HG03457 (cell line): ENCODE measurements at regions not wholly inside any gene's neighbourhood (a gene's known extent, or its start where the extent isn't known, plus 50 kb on each side); places are given as distances from the start of the nearest gene placed in this dataset.
"Not testable (repeated sequence)": the region's sequence is repeated elsewhere in the genome, so short reads cannot be mapped to it uniquely, and the experiment has no call there.

Experiments
- ATAC-seq: cut with Tn5 transposase; IDR thresholded peaks from one replicate; pipeline ENCODE4 v1.9.1; 2021; ENCODE audit warnings: moderate number of reproducible peaks; ENCODE audit not compliant: unreplicated experiment

GRCh38 chr4:11817088-11817487 lies 388.4 kb upstream of the HS3ST1 start:
- no peak for ATAC-seq

- ATAC-seq: no peak
Observed at GRCh38 chr4:11814758-11815157, 386.1 kb upstream of the HS3ST1 start.

DNA sequence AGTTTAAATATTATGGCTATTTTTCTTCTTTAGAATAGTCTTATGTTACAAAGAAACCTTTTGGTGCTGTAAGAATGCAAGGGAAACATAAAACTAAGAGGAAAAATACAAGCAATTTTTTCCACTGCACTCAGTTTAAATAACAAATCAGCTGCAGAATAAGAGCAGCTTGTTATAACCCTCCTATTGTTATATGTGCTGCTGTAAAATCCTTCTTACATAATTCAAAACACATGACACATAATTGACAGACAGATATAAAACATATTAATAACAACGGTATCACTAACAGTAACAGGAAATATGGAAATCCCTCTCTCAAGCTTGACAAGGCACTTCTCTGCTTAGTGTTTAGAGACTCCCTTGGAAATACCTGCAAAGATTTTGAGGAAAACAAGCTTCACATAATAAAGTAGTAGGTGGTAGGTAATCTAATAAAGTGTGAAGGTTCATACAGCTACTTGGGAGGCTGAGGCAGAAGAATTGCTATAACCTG lies 385.3 kb upstream of the HS3ST1 start:
- ATAC-seq: no peak

DNA sequence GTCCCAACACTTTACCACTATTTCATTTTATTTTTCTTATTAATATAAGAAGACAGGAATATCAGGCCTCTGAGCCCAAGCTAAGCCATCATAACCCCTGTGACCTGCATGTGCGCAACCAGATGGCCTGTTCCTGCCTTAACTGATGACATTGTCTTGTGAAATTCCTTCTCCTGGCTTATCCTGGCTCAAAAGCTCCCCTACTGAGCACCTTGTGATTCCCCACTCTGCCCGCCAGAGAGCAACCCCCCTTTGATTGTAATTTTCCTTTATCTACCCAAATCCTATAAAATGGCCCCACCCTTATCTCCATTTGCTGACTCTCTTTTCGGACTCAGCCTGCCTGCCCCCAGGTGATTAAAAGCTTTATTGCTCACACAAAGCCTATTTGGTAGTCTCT lies 382.8 kb upstream of the HS3ST1 start:
- not testable (repeated sequence) for ATAC-seq

DNA sequence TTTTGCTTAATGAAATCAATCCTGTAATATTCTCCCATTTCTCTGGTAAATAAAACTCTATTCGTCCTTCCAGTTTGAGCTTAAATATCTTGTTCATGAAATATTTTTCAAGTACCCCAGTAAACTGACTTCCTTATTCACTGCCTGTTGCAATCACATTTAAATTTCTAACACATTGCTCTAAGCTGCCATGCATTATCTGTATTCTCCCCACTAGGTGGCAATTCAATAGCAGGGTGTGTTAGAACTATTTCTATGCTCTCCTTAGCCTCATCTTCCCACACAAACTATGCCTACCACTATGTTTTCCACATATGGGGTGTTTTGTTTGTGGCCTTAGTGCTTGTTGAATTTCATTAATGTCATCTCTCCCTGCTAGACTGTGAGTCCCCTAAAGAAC lies 377.1 kb upstream of the HS3ST1 start:
- no peak for ATAC-seq

- ATAC-seq: no peak
Observed at GRCh38 chr4:11801466-11802446, 373.1 kb upstream of the HS3ST1 start.

DNA sequence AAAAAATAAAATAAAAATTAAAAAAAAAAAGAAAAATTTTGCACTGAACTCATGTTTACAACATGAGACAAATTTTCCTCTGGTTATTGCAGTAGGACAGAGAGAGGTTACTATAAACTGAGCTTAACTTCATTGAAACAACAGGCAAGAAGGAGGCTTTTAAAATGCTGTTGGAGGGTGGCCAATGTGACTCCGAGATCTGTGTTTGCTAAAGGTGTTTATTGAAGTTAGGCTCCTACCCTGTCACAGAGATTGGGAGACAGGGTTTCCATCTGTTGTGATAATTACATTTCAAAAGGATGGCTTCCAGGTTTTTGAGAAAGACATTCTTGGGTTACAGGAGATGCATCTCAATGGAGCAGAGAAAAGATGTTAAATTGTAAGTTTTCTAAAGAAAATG lies 370.5 kb upstream of the HS3ST1 start:
- ATAC-seq: no peak

DNA sequence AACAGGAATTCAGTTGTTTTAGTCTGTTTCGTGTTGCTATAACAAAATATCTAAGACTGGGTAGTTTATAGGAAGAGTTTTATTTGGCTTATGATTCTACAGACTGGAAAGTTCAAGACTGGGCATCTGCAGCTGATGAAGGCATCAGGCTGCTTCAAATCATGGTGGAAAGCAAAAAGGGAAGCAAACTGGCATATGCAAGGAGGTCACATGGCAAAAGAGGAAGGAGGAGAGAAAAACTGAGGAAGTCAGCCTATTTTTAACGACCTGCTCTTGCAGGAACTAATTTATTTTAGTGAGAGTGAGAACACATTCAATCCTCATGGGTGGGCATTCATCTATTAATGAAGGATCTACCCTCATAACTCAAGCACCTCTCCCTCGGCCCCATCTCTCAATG lies 363.1 kb upstream of the HS3ST1 start:
- no peak for ATAC-seq

DNA sequence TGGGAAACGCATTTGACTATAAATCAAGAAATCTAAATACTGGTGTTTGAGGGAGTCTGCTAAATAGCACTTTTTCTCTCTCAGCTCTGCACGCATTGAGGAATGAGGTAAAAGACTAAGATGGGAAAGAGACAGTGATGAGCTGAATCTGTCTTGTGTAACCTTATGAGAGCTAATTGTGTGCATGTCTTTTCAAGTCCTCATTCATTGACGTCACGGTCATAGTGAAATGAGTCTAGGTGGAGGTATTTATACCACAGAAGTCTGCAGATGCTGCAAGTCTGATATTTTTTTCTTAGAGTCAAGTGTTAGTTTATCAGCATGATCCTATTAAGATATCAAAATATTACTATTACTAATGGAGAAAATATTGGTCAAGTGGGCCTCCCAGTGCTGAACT lies 361.5 kb upstream of the HS3ST1 start:
- ATAC-seq: no peak

GRCh38 chr4:11783588-11783987 lies 354.9 kb upstream of the HS3ST1 start:
- no peak for ATAC-seq

- ATAC-seq: no peak
Observed at GRCh38 chr4:11782859-11783258, 354.2 kb upstream of the HS3ST1 start.

DNA sequence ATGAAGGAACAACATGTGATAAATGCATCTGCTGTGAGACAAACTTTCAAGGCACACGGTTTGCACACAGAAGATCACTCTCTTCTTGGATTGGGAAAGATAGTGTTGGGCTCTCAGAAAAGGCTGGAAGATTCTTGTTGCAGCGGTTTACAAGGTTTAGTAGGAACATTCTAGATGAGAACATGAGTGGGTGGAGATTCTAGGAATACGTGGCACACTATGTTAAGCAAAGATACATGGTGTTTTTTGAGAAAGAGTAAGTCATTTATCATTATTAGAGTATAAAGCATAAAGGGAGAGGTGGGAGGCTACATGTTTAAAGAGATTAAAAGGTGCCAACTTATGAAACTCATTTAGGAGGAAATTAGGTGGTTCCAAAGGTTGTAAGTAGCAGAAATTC lies 348.8 kb upstream of the HS3ST1 start:
- ATAC-seq: no peak

GRCh38 chr4:11774346-11774745 lies 345.7 kb upstream of the HS3ST1 start:
- ATAC-seq: no peak

- no peak for ATAC-seq
Observed at GRCh38 chr4:11773798-11774197, 345.1 kb upstream of the HS3ST1 start.

DNA sequence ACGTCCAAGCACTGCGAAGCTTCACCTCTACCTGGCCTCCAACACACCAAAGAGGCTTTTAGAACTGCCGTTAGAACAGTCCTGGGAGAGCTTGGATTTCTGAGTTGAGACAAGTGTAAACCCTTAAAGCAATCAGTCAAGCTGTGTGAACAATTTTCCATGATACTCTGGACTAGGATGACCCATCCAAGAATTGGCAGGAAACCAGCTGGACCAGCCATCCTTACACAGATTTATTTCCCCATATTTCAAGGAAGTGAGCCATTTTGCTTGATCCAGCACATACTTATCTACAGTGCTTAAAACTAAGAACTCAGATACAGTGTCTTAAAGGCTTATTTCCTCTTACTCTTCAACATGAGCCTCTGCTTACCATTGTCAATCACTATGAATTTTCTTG lies 340.7 kb upstream of the HS3ST1 start:
- ATAC-seq: no peak

GRCh38 chr4:11768251-11768972 lies 339.7 kb upstream of the HS3ST1 start:
- no peak for ATAC-seq

- no peak for ATAC-seq
Observed at GRCh38 chr4:11765849-11766453, 337.3 kb upstream of the HS3ST1 start.

DNA sequence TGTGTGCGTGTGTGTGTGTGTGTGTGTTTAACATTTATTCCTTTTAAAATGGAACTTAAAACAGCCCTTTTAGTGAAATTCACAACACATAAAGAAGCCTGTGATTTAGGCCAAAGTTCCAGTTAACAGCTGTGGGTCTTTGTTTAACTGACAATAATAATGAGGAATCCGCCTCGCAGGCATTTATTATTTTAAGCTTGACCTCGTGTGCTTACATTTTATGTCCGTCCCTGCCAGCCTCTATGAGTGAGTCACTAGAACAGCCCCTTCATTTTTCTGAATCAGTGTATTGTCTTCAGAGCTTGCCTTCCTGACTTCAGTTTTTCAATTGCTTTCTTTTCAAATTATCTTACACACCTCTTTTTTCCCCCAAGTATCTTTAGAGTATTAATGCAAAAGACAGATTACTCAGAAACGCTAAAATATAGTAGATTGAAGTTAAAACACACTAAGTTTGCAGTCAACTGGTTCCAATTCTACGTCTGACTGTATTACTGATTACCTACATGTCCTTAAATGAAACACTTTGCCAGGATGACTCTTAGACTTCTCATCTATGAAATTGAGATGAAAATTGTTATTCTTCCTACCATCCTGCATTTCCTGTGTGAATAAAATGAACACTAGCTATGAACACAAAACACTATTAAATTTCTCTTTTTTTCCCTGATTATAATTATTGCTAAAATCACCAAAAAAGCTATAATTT lies 319.6 kb upstream of the HS3ST1 start:
- no peak for ATAC-seq

DNA sequence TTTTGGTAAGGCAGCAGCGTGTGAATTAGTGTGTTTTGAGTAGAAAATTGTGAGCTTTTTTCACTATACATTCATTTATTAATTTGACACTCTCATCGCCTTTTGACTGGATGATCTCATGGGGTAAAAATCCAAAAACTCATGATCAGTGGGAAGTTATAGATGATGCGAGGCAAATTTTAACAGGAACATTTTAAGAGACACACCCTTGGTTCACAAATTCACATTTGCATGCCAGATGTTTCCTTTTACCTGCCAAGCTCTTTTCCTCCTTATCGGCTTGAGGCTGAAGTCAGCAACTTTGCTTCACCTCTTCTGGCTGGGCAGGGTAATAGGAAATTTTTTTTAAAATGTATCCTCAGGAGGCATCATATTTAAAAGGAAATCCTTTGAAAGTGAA lies 318.0 kb upstream of the HS3ST1 start:
- no peak for ATAC-seq

DNA sequence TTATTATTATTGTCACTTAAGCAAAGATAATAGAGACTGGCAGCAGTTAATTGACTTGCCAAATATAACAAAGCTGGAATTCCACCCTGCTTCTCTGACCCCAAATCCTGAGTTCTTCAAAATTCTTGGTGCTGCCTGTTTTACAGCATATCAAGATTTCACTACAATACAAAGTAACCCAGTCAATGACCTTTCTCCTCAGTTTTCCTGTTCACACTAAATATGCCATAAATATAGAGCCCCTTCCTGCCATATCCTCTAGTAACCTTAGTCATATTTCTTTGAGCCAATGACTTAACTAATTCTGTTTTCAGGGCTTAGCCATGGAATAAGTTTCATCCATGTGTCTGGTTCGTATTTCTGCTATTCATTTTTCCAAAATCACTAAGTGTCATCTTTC lies 315.3 kb upstream of the HS3ST1 start:
- no peak for ATAC-seq

- no peak for ATAC-seq
Observed at GRCh38 chr4:11743236-11743635, 314.5 kb upstream of the HS3ST1 start.
